ENCODE measurements at regions not wholly inside any gene's neighbourhood (a gene's known extent, or its start where the extent isn't known, plus 50 kb on each side); places are given as distances from the start of the nearest gene placed in this dataset.
"Not testable (repeated sequence)": the region's sequence is repeated elsewhere in the genome, so short reads cannot be mapped to it uniquely, and the experiment has no call there.

GRCh38 chr3:74921676-74922075, 307.2 kb upstream of the CNTN3 start:
- DNase-seq (ENCODE audit: insufficient read length, low spot score) (no peak), FAIRE-seq (no peak)
- TF ChIP-seq POLR2A (IDR thresholded peaks at IDR 0.05; ENCODE audit: low read depth, low read length), result no peak

- no peak for FAIRE-seq
These were observed 306.4 kb upstream of the CNTN3 start for GRCh38 chr3:74920721-74921350.

GRCh38 chr3:74916696-74917095, 302.2 kb upstream of the CNTN3 start:
- TF ChIP-seq POLR2A (IDR thresholded peaks at IDR 0.05; ENCODE audit: low read depth, low read length), result no peak
- DNase-seq (ENCODE audit: insufficient read length, low spot score) (no peak), FAIRE-seq (no peak)

More at GRCh38 chr3:74920721-74921350, 306.4 kb upstream of the CNTN3 start:
- no peak for DNase-seq (ENCODE audit: insufficient read length, low spot score)
- TF ChIP-seq POLR2A (IDR thresholded peaks at IDR 0.05; ENCODE audit: low read depth, low read length), result no peak

- DNase-seq (ENCODE audit: insufficient read length, low spot score), result no peak
- FAIRE-seq, result no peak
- no peak for TF ChIP-seq POLR2A (IDR thresholded peaks at IDR 0.05; ENCODE audit: low read depth, low read length)
These were observed 291.7 kb upstream of the CNTN3 start for GRCh38 chr3:74906181-74906580.

GRCh38 chr3:74905478-74905877, 291.0 kb upstream of the CNTN3 start:
- DNase-seq (ENCODE audit: insufficient read length, low spot score) (no peak), FAIRE-seq (no peak)
- TF ChIP-seq POLR2A (IDR thresholded peaks at IDR 0.05; ENCODE audit: low read depth, low read length), result no peak

GRCh38 chr3:74904646-74905045, 290.2 kb upstream of the CNTN3 start:
- no peak for FAIRE-seq

GRCh38 chr3:74899796-74900516, 285.5 kb upstream of the CNTN3 start:
- FAIRE-seq; DNase-seq (ENCODE audit: insufficient read length, low spot score): not testable (repeated sequence)

More at GRCh38 chr3:74904646-74905045, 290.2 kb upstream of the CNTN3 start:
- DNase-seq (ENCODE audit: insufficient read length, low spot score), result no peak
- TF ChIP-seq POLR2A (IDR thresholded peaks at IDR 0.05; ENCODE audit: low read depth, low read length), result no peak

- no peak for FAIRE-seq
- TF ChIP-seq POLR2A (IDR thresholded peaks at IDR 0.05; ENCODE audit: low read depth, low read length), result no peak
- DNase-seq (ENCODE audit: insufficient read length, low spot score), result peak; percentile 15
These were observed 282.5 kb upstream of the CNTN3 start for GRCh38 chr3:74897006-74897405.

- no peak for TF ChIP-seq POLR2A (IDR thresholded peaks at IDR 0.05; ENCODE audit: low read depth, low read length)
- DNase-seq (ENCODE audit: insufficient read length, low spot score), result no peak
- no peak for FAIRE-seq
These were observed 276.9 kb upstream of the CNTN3 start for GRCh38 chr3:74891312-74891711.

GRCh38 chr3:74883690-74884089, 269.2 kb upstream of the CNTN3 start:
- DNase-seq (ENCODE audit: insufficient read length, low spot score), result no peak
- TF ChIP-seq POLR2A (IDR thresholded peaks at IDR 0.05; ENCODE audit: low read depth, low read length), result no peak
- no peak for FAIRE-seq

GRCh38 chr3:74883222-74883621, 268.8 kb upstream of the CNTN3 start:
- DNase-seq (ENCODE audit: insufficient read length, low spot score) (no peak), FAIRE-seq (no peak)
- no peak for TF ChIP-seq POLR2A (IDR thresholded peaks at IDR 0.05; ENCODE audit: low read depth, low read length)

- no peak for TF ChIP-seq POLR2A (IDR thresholded peaks at IDR 0.05; ENCODE audit: low read depth, low read length)
- no peak for DNase-seq (ENCODE audit: insufficient read length, low spot score)
- no peak for FAIRE-seq
These were observed 265.8 kb upstream of the CNTN3 start for GRCh38 chr3:74880237-74880636.

- TF ChIP-seq POLR2A (IDR thresholded peaks at IDR 0.05; ENCODE audit: low read depth, low read length), result no peak
- FAIRE-seq (no peak), DNase-seq (ENCODE audit: insufficient read length, low spot score) (no peak)
These were observed 252.0 kb upstream of the CNTN3 start for GRCh38 chr3:74866357-74867030.

GRCh38 chr3:74862476-74862875, 248.0 kb upstream of the CNTN3 start:
- TF ChIP-seq POLR2A (IDR thresholded peaks at IDR 0.05; ENCODE audit: low read depth, low read length), result no peak
- FAIRE-seq, result no peak
- DNase-seq (ENCODE audit: insufficient read length, low spot score), result no peak

GRCh38 chr3:74861211-74861610, 246.8 kb upstream of the CNTN3 start:
- TF ChIP-seq POLR2A (IDR thresholded peaks at IDR 0.05; ENCODE audit: low read depth, low read length), result no peak
- FAIRE-seq (no peak), DNase-seq (ENCODE audit: insufficient read length, low spot score) (no peak)
